HUES6 (cell line): ENCODE measurements at regions not wholly inside any gene's neighbourhood (a gene's known extent, or its start where the extent isn't known, plus 50 kb on each side); places are given as distances from the start of the nearest gene placed in this dataset.

Source experiments
- H3K27ac ChIP-seq: 2 replicates; pipeline ENCODE4 v1.7.0; 2013; ENCODE audit warnings: low read depth, mild to moderate bottlenecking, low read length, inconsistent platforms
- H3K27me3 ChIP-seq: 2 replicates; pipeline ENCODE4 v1.6.1; 2013; ENCODE audit warnings: low read length; ENCODE audit not compliant: control insufficient read depth, insufficient read depth
- H3K36me3 ChIP-seq: 2 replicates; pipeline ENCODE4 v1.6.1; 2013; ENCODE audit warnings: low read length; ENCODE audit not compliant: control insufficient read depth, insufficient read depth
- H3K4me1 ChIP-seq: 2 replicates; pipeline ENCODE4 v1.6.1; 2013; ENCODE audit warnings: low read length; ENCODE audit not compliant: control insufficient read depth, insufficient read depth
- H3K4me3 ChIP-seq: 2 replicates; pipeline ENCODE4 v1.5.1; 2013; ENCODE audit warnings: low read depth, low read length
- H3K9ac ChIP-seq: one replicate; pipeline ENCODE4 v1.6.1; 2013; ENCODE audit warnings: mild to moderate bottlenecking, low read length
- H3K9me3 ChIP-seq: 2 replicates; pipeline ENCODE4 v1.6.1; 2013; ENCODE audit warnings: low read depth, low read length; ENCODE audit not compliant: control insufficient read depth, insufficient read depth

DNA sequence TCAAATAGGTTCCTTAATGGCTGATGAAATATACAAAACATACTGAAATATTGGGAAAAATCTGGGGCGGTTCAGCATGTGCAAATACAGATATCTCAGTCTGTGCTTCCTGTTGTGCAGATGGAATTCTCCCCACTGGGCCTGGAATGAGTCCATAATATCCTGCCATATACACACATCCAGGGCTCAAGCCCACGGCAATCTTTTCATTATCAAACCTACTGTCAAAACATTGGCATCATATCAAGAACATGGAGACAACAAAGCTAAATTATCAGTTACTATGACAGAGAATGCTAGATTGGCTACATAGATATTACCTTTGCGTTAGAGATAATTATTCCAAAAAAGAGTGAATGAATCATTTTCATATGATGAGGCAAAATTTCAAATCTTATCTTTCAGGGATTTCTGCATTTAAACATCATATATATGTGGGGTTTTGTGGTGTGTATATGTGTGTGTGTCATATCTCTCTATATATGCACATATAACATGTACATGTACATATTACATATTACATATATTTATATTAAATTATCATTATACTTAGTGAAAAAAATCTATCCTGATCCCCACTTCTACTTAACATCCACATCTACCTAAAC, 713.3 kb downstream of the GBE1 start:
- Histone ChIP-seq H3K27ac (no peak overlapping the region), H3K9ac (no peak overlapping the region), H3K4me3 (no peak overlapping the region), H3K4me1 (no peaks in the 10 kb centered on the region), H3K27me3 (no peaks in the 10 kb centered on the region), H3K9me3 (no peaks in the 10 kb centered on the region), H3K36me3 (no peaks in the 10 kb centered on the region)

GRCh38 chr3:81045976-81046375, 715.5 kb downstream of the GBE1 start:
- H3K4me1 ChIP-seq, result no peaks in the 10 kb centered on the region
- H3K9ac ChIP-seq, result no peak overlapping the region
- no peaks in the 10 kb centered on the region for H3K9me3 ChIP-seq
- no peak overlapping the region for H3K27ac ChIP-seq
- no peaks in the 10 kb centered on the region for H3K27me3 ChIP-seq
- no peaks in the 10 kb centered on the region for H3K36me3 ChIP-seq
- H3K4me3 ChIP-seq, result no peak overlapping the region

GRCh38 chr3:81045246-81045645, 716.2 kb downstream of the GBE1 start:
- H3K36me3 ChIP-seq, result no peaks in the 10 kb centered on the region
- H3K27ac ChIP-seq, result no peak overlapping the region
- H3K4me1 ChIP-seq, result no peaks in the 10 kb centered on the region
- H3K9me3 ChIP-seq, result no peaks in the 10 kb centered on the region
- H3K9ac ChIP-seq, result no peak overlapping the region
- H3K4me3 ChIP-seq, result no peak overlapping the region
- no peaks in the 10 kb centered on the region for H3K27me3 ChIP-seq

DNA sequence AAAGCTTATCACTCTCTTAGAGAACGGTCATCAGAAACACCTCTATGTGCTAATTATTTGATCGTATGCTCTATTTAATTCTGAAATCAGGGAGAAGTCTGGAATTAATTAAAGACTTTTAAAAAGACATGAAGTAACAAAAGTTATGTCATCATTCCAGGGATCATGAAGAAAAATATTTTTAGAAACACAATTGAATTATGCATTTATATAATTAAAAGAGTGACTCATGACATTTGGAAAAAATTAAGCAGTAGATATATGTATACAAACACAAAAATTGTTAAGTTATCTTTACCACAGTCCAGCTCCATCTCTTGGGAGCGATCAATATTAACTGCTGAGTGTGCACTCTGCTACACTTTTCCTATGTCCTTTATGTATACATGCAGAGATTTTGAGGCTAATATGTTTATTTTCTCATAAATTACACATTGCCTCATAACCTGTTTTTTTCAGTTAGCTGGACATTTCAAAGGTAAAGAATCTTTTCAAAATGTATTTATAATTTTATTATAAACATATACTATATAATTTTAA, 717.7 kb downstream of the GBE1 start:
- no peaks in the 10 kb centered on the region for H3K9me3 ChIP-seq
- no peaks in the 10 kb centered on the region for H3K27me3 ChIP-seq
- no peak overlapping the region for H3K4me3 ChIP-seq
- H3K4me1 ChIP-seq, result no peaks in the 10 kb centered on the region
- no peak overlapping the region for H3K9ac ChIP-seq
- H3K36me3 ChIP-seq, result no peaks in the 10 kb centered on the region
- H3K27ac ChIP-seq, result no peak overlapping the region

DNA sequence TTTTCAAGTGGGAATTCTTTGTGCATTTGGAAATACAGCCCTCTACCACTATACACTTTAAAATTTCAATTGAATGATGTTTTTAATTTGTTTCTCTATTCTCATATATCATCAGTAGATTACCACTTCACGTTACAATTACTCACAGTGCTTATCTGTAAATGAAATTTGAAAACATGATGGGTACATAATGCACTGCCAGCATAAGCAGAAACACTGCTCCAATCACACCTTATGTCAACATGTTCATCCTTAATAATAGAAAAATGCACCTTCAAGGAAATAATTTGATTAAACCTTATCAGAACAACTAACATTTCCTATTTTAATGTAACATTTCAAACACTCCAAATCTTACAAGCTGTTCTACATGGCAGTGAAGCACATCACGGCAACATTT, 718.4 kb downstream of the GBE1 start:
- H3K9ac ChIP-seq, result no peak overlapping the region
- H3K27ac ChIP-seq, result no peak overlapping the region
- no peaks in the 10 kb centered on the region for H3K36me3 ChIP-seq
- H3K4me1 ChIP-seq, result no peaks in the 10 kb centered on the region
- no peaks in the 10 kb centered on the region for H3K9me3 ChIP-seq
- H3K27me3 ChIP-seq, result no peaks in the 10 kb centered on the region
- no peak overlapping the region for H3K4me3 ChIP-seq

GRCh38 chr3:81041331-81041730, 720.1 kb downstream of the GBE1 start:
- no peaks in the 10 kb centered on the region for H3K27me3 ChIP-seq

DNA sequence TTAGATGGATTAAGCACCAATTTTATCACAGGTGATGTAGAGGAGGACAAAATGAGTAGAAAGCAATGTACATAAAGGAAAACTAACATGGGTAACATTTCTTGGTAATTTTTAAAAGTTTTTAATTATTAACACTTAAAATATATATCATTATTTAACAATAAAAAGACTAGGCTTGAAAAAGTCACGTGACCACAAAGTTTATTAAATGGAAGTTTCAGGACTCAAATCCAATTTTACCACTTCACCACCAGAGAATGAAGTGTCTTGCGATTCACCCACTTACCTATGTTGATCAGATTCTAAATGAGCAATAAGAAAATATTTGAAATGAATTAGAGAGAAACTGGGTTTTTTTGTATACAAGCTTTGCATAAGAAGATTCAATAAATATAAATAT, 721.3 kb downstream of the GBE1 start:
- no peak overlapping the region for H3K27ac ChIP-seq
- H3K27me3 ChIP-seq, result no peaks in the 10 kb centered on the region
- no peaks in the 10 kb centered on the region for H3K4me1 ChIP-seq
- no peak overlapping the region for H3K9ac ChIP-seq
- H3K9me3 ChIP-seq, result no peaks in the 10 kb centered on the region
- H3K36me3 ChIP-seq, result no peaks in the 10 kb centered on the region
- H3K4me3 ChIP-seq, result no peak overlapping the region

More at GRCh38 chr3:81041331-81041730, 720.1 kb downstream of the GBE1 start:
- Histone ChIP-seq H3K4me3 (no peak overlapping the region), H3K27ac (no peak overlapping the region), H3K4me1 (no peaks in the 10 kb centered on the region), H3K9ac (no peak overlapping the region), H3K36me3 (no peaks in the 10 kb centered on the region), H3K9me3 (no peaks in the 10 kb centered on the region)

- Histone ChIP-seq H3K27ac (no peak overlapping the region), H3K27me3 (no peaks in the 10 kb centered on the region), H3K36me3 (no peaks in the 10 kb centered on the region), H3K9me3 (no peaks in the 10 kb centered on the region), H3K4me3 (no peak overlapping the region), H3K9ac (no peak overlapping the region), H3K4me1 (no peaks in the 10 kb centered on the region)
Measured at GRCh38 chr3:81033684-81034083, 727.8 kb downstream of the GBE1 start.

DNA sequence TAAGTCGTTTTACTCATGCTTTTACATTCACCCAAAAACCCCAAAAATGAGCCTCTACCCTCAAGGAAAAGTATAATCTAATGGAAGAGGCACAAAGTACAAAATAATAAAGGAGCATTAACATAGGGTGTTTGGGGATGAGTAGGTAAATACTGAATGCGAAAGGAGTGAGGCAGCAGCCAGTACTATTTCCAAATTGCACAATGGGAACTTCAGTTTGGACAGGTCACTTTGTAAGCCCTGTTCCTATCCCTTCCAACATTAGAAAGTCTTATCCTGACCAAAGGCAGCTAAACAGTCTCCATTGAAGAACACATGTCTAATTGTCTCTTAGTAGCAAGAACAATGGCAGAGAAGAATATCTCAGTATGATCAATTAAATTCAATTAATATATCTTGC, 728.3 kb downstream of the GBE1 start:
- no peak overlapping the region for H3K27ac ChIP-seq
- H3K4me1 ChIP-seq, result no peaks in the 10 kb centered on the region
- no peak overlapping the region for H3K9ac ChIP-seq
- no peaks in the 10 kb centered on the region for H3K36me3 ChIP-seq
- no peaks in the 10 kb centered on the region for H3K27me3 ChIP-seq
- no peaks in the 10 kb centered on the region for H3K9me3 ChIP-seq
- no peak overlapping the region for H3K4me3 ChIP-seq

- H3K4me3 ChIP-seq, result no peak overlapping the region
- no peak overlapping the region for H3K27ac ChIP-seq
- H3K9me3 ChIP-seq, result no peaks in the 10 kb centered on the region
- no peak overlapping the region for H3K9ac ChIP-seq
- H3K27me3 ChIP-seq, result no peaks in the 10 kb centered on the region
- no peaks in the 10 kb centered on the region for H3K36me3 ChIP-seq
- no peaks in the 10 kb centered on the region for H3K4me1 ChIP-seq
Measured at GRCh38 chr3:81029861-81030260, 731.6 kb downstream of the GBE1 start.

GRCh38 chr3:81027344-81027743, 734.1 kb downstream of the GBE1 start:
- H3K9ac ChIP-seq, result no peak overlapping the region
- H3K27me3 ChIP-seq, result no peaks in the 10 kb centered on the region
- no peak overlapping the region for H3K27ac ChIP-seq
- H3K4me3 ChIP-seq, result no peak overlapping the region
- no peaks in the 10 kb centered on the region for H3K4me1 ChIP-seq
- H3K36me3 ChIP-seq, result no peaks in the 10 kb centered on the region
- no peaks in the 10 kb centered on the region for H3K9me3 ChIP-seq
